ACHN (cell line): ENCODE measurements at regions not wholly inside any gene's neighbourhood (a gene's known extent, or its start where the extent isn't known, plus 50 kb on each side); places are given as distances from the start of the nearest gene placed in this dataset.

Source experiments
- DNase-seq: peaks from one replicate; pipeline ENCODE4 v3.0.0-alpha.2; 2015
- in situ Hi-C: cut with HindIII; loops from 2 replicates; pipeline ENCODE4 v1.10.0; 2017; ENCODE audit warnings: low sequenced_read_pairs, low pct_ligation_motif_present, low pct_unique_long_range_greater_than_20kb

DNA sequence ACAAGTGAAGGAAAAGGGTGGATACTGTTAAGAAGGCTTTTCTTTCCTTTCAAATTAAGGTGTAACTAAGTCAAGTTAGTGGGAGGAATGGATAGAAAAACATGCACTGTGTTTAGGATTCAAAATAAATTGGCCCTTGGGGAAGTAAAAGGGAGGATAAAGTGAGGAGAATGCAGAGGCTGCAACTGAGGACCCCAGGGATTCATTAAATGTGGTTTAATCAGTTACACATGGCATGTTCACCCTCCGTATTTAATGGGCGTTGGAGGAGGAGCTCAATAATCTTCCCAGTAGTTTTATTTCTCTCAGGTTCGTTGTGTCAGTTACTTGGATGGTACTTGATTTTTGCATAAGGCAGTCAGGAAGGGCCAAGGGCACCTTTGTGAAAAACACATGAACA lies 966.3 kb downstream of the JRKL start:
- no peak for DNase-seq
- in situ Hi-C loops = no loop called here

- no peak for DNase-seq
- in situ Hi-C loops = no loop called here
Observed at GRCh38 chr11:97359016-97359415, 969.2 kb downstream of the JRKL start.

GRCh38 chr11:97361812-97362378 lies 972.1 kb downstream of the JRKL start:
- DNase-seq = no peak
- in situ Hi-C loops = no loop called here

DNA sequence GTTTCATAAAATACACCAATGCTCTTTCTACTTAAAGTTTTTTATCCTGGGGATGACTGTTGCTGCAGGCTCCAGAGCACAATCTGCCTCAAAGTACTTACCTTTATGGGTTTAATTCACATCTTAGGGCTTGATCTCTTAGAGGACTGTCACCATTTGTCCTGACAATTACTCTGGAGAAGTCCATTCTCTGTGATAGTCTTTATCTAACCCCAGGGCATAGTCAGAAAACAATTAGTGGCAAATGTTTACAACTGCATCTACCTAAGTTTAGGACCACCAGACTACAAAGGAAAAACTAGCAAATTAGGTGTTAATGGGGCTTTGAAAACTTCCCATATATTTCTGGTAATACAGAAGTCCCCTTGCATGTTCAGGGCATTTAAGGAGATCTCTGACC lies 973.5 kb downstream of the JRKL start:
- DNase-seq = no peak
- in situ Hi-C loops = no loop called here

GRCh38 chr11:97364047-97364446 lies 974.2 kb downstream of the JRKL start:
- DNase-seq = no peak
- in situ Hi-C loops = no loop called here

DNA sequence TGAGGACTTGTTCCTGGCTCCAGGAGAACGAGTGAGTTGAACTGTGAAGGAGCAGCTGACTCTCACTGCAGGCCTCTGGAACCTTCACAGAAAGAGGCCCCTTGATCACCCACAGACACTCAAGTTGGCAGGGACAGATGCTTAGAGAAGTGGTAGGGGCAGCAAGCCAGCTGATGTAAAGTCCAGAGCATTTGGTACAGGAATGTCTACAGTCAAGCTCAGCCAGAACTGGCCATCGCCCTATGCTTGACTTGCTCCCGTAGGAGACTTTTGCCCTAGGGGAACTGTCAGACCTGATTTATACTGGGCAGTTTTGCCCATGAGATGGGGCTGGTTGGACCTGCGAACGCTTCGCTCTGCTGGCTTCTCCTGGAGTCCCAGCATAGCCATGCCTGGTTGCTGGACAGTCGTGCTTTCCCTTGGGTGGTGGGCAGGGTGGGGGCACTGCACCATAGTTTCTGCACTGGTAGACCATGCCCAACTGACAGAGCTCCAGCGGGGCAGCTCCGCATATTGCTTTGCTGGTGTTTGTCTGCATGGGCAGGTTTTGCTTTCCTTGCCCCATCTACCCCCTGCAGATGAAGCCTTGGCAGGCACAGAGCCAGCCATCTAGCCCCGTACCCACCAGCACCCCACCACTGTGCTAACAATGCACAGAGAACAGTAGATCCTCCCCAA lies 977.7 kb downstream of the JRKL start:
- in situ Hi-C loops = no loop called here
- DNase-seq = no peak

- in situ Hi-C loops = no loop called here
- DNase-seq = no peak
Observed at GRCh38 chr11:97389270-97389669, 999.5 kb downstream of the JRKL start.

DNA sequence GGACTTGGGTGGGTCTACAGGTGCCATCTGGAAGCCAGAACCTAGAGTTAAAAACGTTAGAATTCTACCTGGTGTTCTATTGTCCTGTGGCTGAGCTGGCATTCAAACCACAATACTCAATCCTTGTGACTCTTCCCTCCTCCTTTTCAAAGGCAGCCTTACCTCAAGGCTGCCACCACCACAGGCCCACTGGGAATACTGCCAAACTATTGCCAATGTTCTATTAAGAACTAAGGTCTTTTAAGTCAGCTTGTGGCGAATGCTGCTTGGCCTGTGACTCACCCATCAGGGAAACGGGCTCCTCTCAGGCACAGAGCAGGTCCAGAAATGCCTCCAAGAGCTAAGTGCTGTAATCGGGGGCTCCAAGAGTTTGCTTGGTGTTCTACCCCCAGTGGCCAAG lies 1008.4 kb downstream of the JRKL start:
- in situ Hi-C loops = no loop called here
- no peak for DNase-seq

DNA sequence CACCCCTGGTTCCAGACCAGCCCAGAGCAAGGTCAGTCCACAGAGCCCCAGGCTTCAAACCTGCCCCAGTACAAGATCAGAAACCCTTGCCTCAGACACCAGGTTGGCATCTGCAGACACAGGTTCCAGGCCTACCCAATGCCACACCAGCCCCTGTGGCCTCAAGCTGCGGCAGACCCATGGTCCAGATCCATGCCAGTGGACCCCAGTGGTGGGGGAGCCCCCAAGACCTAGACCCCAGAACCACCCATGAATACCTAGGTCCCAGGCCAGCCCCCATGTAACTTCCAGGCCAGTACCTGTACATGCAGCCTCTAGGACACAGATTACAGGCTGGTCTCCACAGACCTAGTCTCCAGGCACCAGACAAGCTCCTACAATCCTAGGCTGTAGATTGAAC lies 1019.3 kb downstream of the JRKL start:
- no peak for DNase-seq
- in situ Hi-C loops = no loop called here

DNA sequence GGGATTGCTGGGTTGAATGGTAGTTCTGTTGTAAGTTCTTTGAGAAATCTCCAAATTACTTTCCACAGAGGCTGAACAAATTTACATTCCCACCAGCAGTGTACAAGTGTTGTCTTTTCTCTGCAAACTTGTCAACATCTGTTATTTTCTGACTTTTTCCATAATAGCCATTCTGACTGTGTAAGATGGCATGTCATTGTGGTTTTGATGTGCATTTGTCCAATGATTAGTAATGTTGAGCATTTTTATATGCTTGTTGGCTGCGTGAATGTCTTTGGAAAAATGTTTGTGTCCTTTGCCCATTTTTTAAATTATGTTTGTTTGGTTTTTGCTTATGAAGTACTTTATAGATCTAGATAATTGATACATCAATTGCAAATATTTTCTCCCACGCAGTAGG lies 1025.0 kb downstream of the JRKL start:
- in situ Hi-C loops = no loop called here
- no peak for DNase-seq

DNA sequence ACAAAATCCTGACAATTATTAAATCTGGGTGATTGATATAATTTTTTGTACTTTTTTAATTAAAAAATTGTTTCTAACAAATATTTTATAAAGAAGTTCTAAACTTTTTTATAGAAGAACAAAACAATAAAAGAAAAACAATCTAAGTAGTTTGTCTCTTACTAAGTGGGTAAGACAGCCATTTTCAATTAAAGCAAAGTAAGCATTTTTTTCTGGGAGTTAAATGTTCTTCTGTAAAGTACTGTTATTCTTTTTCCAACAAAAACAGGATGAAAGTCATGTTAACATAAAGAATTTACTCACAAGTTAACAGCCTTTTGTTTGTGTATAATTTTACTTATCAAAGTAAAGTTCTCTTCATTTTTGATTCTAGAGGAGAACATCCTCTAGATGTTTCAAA lies 1029.9 kb downstream of the JRKL start:
- in situ Hi-C loops = no loop called here
- DNase-seq = no peak

DNA sequence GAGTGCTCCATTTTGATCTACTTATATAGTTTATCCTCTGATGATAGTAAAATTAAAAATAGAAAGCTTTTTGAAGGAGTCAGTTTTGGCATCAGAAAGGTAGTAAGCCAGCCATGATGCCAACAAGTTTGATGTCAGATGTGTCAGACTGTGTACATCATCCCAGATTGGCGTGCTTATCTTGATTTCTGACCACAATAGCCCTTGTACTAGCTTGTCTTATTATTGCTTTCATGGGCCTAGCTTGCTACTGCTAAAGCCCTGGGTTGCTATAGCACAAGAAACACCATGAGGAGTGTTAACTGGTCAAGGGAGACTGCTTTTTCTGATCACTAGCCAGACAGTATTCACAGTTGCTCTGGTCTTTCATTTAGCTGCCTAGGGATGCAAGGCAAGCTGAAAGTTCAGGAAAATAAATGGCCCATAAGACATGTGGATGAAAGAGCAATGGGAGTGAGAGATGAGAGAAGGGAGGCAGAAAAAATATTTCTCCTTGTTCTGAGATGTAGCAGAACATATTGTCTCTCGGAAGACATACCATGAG lies 1038.5 kb downstream of the JRKL start:
- in situ Hi-C loops = no loop called here
- DNase-seq = no peak

DNA sequence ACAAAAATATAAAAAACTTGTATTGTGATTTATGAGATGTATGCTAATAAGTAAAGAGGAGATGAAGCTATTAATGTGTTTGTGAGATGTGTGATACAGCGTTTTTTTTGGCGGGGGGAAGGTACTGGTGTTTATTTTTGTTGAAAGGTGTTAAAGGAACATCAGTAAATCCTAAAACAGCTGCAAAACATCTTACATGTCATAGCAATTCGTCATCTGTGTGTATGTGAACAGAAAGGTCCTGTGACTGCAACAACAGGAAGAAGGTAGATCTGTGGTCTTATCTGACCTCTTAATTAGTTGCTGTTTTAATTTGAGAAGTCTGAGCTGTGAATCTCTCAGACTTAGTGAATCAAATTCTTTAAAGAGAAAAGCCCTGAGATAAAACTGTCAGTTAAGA lies 1041.1 kb downstream of the JRKL start:
- in situ Hi-C loops = no loop called here
- DNase-seq = no peak

- DNase-seq = no peak
- in situ Hi-C loops = no loop called here
Observed at GRCh38 chr11:97432926-97433325, 1043.1 kb downstream of the JRKL start.

DNA sequence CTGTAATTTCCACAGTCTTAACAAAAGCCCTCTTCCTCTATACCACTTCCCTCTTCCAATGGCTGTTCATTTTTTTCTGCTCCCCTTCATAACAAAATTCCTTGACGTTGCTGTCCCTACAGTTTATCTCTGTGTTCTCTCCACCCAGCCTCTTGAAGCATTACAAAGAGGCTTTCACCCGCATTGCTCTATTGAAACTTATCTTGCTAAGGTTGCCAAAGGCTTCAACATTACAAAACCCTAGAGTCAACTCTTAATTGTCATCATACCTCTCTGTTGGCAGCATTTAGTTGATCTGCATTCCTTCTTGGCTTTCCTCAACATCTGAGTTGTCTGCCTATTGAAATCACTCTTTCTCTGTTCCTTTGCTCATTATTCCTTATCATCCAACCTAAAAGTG lies 1055.7 kb downstream of the JRKL start:
- no peak for DNase-seq
- in situ Hi-C loops = no loop called here

GRCh38 chr11:97451441-97451840 lies 1061.6 kb downstream of the JRKL start:
- in situ Hi-C loops = no loop called here
- no peak for DNase-seq

DNA sequence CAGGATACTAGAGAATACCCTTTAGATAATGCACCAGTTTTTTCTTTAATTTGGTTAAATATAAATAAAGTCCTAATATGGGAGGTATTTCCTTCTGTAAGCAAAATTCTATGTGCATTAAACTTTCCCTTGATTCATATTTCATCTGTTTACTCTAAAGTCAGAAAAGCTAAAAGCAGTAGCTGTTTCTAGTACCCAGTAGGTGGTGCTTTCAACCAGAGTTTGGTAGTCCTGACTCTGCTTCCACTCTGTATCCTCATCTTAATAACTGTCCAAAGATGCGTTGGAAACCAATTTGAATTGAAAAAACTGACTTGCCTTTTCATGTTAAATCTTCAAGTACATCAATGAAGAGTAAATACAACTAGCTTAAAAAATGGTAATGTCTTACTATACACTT lies 1065.2 kb downstream of the JRKL start:
- peak; percentile 6 for DNase-seq
- in situ Hi-C loops = no loop called here

DNA sequence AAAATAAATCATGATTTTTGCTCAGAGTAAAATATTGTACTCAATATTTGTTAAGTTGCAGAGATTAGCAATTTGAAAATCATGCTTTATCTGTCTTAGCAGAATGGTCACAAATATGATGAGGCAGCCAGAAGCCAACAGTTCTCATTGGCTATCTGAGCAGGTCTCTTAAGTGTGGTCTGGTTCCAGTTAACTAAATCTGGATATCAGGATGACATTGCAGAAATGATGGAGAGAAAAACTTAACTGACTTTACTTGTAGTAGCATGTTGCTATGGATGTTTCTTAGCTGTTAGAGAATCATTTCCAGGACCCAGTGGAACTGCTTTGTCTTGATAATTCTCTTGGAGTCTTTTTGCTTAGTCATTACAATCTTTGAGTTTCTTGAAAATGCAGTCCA lies 1070.3 kb downstream of the JRKL start:
- DNase-seq = no peak
- in situ Hi-C loops = no loop called here

DNA sequence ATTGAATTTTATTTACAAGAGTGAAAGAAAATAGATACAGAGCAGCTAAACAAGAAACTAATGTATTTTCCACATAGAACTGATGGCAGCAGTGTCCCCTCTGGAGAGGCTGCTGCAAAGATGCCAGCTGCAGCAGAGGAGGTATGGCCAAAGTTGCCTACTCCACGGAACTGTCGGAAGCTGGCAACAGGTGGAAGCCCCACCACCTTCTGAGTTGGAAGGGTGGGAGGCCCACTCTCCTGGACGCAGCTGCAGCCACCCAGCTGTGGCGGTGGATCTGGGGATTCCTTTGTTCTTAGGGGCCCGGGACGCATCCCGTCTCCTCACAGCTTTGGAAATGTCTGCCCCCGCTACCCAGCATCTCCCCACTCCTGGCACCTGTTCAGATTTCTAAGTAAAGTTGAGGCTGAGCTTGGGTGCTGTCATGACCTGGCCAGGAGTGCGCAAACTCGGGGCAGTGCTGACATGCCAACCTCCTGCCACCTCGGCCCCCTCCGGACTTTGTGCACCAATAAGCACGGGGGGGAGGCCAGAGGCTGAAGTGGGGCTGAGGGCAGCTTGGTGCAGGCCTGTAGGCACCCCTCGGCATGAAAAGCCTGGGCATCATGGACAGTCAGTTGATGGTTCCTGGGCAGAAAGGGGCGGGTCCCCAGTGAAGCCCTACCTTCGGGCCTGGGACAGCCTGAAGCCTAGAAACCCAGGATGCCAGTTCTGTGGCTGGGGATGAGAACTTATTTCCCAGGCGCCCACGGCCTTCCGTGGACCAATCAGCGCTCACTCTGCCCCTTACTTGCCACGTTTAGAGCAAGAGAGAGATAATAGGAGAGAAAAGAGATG lies 1071.4 kb downstream of the JRKL start:
- no peak for DNase-seq
- in situ Hi-C loops = no loop called here

DNA sequence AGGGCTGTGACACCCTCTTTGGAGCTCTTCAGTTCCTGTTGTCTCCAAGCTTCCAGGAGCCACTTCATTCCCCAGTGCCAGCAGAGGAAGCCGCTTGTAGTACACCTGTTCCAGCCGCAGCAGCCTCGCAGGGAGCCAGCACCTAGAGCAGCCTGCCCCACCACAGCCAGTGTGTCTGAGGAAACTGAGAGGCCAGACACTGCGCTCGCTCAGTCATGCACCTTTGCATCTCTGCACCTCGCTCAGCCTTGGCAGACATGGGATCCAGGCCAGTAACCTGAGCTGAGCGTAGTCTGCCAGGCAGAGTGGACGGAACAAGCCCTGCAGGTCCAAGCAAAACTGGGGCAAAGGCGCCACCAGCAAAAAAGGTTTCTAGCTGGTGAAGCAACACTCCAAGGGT lies 1072.1 kb downstream of the JRKL start:
- in situ Hi-C loops = no loop called here
- no peak for DNase-seq
